WTC11 (cell line): ENCODE measurements at regions not wholly inside any gene's neighbourhood (a gene's known extent, or its start where the extent isn't known, plus 50 kb on each side); places are given as distances from the start of the nearest gene placed in this dataset.

ENCODE experiments used
- ATAC-seq: fragments of 200-7000 bp; cut with Tn5 transposase; 2 replicates; pipeline ENCODE4 v1.10.0; 2021; ENCODE audit warnings: mild to moderate bottlenecking, moderate library complexity
- CTCF ChIA-PET: fragments of 300-600 bp; sonication (Branson Sonifier 250); formaldehyde crosslinking; loops from one replicate; lab custom pipeline; 2021; ENCODE audit warnings: antibody characterized with exemption; lab: Charles Lee
- POLR2A ChIA-PET: fragments of 350-600 bp; sonication (Branson Sonifier 250); formaldehyde crosslinking; loops from one replicate; lab custom pipeline; 2021; ENCODE audit warnings: antibody characterized with exemption; lab: Charles Lee
- DNase-seq: peaks from one replicate; pipeline ENCODE4 v3.0.0; 2021; ENCODE audit warnings: low spot score
- H3K27ac Mint-ChIP-seq: 2 replicates; pipeline ENCODE4 v1.8.0; 2021; ENCODE audit warnings: mixed read lengths
- H3K27me3 Mint-ChIP-seq: 2 replicates; pipeline ENCODE4 v1.8.0; 2021; ENCODE audit warnings: low read depth, mild to moderate bottlenecking, moderate library complexity, mixed read lengths
- H3K36me3 Mint-ChIP-seq: 2 replicates; pipeline ENCODE4 v1.8.0; 2021; ENCODE audit warnings: mixed read lengths
- H3K4me1 Mint-ChIP-seq: 2 replicates; pipeline ENCODE4 v1.8.0; 2022; ENCODE audit warnings: mixed read lengths
- H3K4me3 Mint-ChIP-seq: 2 replicates; pipeline ENCODE4 v1.8.0; 2021; ENCODE audit warnings: mild to moderate bottlenecking, moderate library complexity, mixed read lengths
- H3K9me3 Mint-ChIP-seq: 2 replicates; pipeline ENCODE4 v1.8.0; 2021; ENCODE audit warnings: mixed read lengths
- ATF2 ChIP-seq: sonication (generic); formaldehyde crosslinking; IDR thresholded peaks from 2 replicates; pipeline ENCODE4 v1.8.1; 2022; ENCODE audit warnings: low read depth, missing genetic modification reagents, borderline replicate concordance
- ETV6 ChIP-seq: sonication (generic); formaldehyde crosslinking; IDR thresholded peaks from 2 replicates; pipeline ENCODE4 v1.8.1; 2022; ENCODE audit warnings: mild to moderate bottlenecking, missing genetic modification reagents
- FOXP4 ChIP-seq: sonication (generic); formaldehyde crosslinking; IDR thresholded peaks from 2 replicates; pipeline ENCODE4 v1.8.0; 2022; ENCODE audit warnings: mild to moderate bottlenecking, missing genetic modification reagents
- GABPB1 ChIP-seq: sonication (generic); formaldehyde crosslinking; IDR thresholded peaks from 2 replicates; pipeline ENCODE4 v1.8.1; 2023; ENCODE audit warnings: mild to moderate bottlenecking, missing genetic modification reagents
- KAT7 ChIP-seq: sonication (generic); formaldehyde crosslinking; IDR thresholded peaks from 2 replicates; pipeline ENCODE4 v1.8.1; 2023; ENCODE audit warnings: missing genetic modification reagents, mild to moderate bottlenecking, borderline replicate concordance
- NFATC4 ChIP-seq: fragments of 250-450 bp; sonication (Bioruptor Pico); IDR thresholded peaks from 2 replicates; pipeline ENCODE4 v1.9.0; 2021; ENCODE audit warnings: mild to moderate bottlenecking
- NFYB ChIP-seq: sonication (generic); formaldehyde crosslinking; conservative IDR thresholded peaks from 2 replicates; pipeline ENCODE4 v1.8.0; 2022; ENCODE audit warnings: low read depth, missing genetic modification reagents
- NR1H2 ChIP-seq: sonication (generic); formaldehyde crosslinking; IDR thresholded peaks from 2 replicates; pipeline ENCODE4 v1.9.0; 2021; ENCODE audit warnings: mild to moderate bottlenecking, moderate library complexity, missing genetic modification reagents
- PREB ChIP-seq: sonication (generic); formaldehyde crosslinking; IDR thresholded peaks from 2 replicates; pipeline ENCODE4 v1.8.1; 2022; ENCODE audit warnings: mild to moderate bottlenecking, missing genetic modification reagents, moderate library complexity, borderline replicate concordance
- RORB ChIP-seq: fragments of 250-450 bp; sonication (Bioruptor Pico); IDR thresholded peaks from 2 replicates; pipeline ENCODE4 v1.9.0; 2021; ENCODE audit warnings: mild to moderate bottlenecking
- TEAD1 ChIP-seq: sonication (generic); formaldehyde crosslinking; IDR thresholded peaks from 2 replicates; pipeline ENCODE4 v1.8.0; 2022; ENCODE audit warnings: mild to moderate bottlenecking, missing genetic modification reagents
- ZMAT4 ChIP-seq: fragments of 250-450 bp; sonication (Bioruptor Pico); IDR thresholded peaks from 2 replicates; pipeline ENCODE4 v1.9.0; 2021; ENCODE audit warnings: mild to moderate bottlenecking
- ZNF219 ChIP-seq: sonication (generic); formaldehyde crosslinking; IDR thresholded peaks from 2 replicates; pipeline ENCODE4 v1.8.0; 2023; ENCODE audit warnings: missing genetic modification reagents, mild to moderate bottlenecking, borderline replicate concordance
- ZNF317 ChIP-seq: sonication (generic); formaldehyde crosslinking; IDR thresholded peaks from 2 replicates; pipeline ENCODE4 v1.8.1; 2023; ENCODE audit warnings: low read depth, mild to moderate bottlenecking, moderate library complexity, missing genetic modification reagents, borderline replicate concordance
- ZNF425 ChIP-seq: fragments of 250-450 bp; sonication (Bioruptor Pico); conservative IDR thresholded peaks from 2 replicates; pipeline ENCODE4 v1.9.0; 2021; ENCODE audit warnings: mild to moderate bottlenecking
- TF ChIP-seq, protein P1 (sequence below): fragments of 250-450 bp; sonication (Bioruptor Pico); IDR thresholded peaks from 2 replicates; pipeline ENCODE4 v1.9.0; 2021; ENCODE audit warnings: moderate library complexity, mild to moderate bottlenecking, inconsistent platforms, borderline replicate concordance
- TF ChIP-seq, protein P2 (sequence below): fragments of 250-450 bp; sonication (Bioruptor Pico); IDR thresholded peaks from 2 replicates; pipeline ENCODE4 v1.8.0; 2021; ENCODE audit warnings: mild to moderate bottlenecking
- TF ChIP-seq, protein P3 (sequence below): sonication (generic); formaldehyde crosslinking; IDR thresholded peaks from 2 replicates; pipeline ENCODE4 v1.8.0; 2022; ENCODE audit warnings: mild to moderate bottlenecking, missing genetic modification reagents
- TF ChIP-seq, protein P4 (sequence below): sonication (generic); formaldehyde crosslinking; IDR thresholded peaks from 2 replicates; pipeline ENCODE4 v1.8.1; 2023; ENCODE audit warnings: mild to moderate bottlenecking, moderate library complexity, missing genetic modification reagents

DNA sequence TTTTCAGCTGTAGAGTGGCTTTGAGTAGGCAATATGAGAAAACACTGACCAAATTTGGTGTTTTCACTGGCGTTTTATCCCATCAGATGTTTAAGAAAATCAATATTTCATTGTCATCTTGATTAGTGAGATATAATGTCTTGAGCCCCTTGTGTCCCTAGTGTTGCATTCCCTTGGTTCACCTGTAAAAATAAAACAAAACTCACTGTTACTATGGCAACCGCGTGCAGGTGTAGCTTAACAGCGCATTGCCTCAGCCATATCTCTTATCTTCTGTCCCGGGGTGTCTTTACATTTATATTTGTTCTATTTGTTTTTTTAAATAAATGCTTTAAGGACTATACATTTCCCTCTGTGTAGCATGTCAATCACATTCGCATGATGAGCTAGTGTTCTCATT lies 551.6 kb downstream of the ZIC1 start (continued):
- TF ChIP-seq, protein P1, sequence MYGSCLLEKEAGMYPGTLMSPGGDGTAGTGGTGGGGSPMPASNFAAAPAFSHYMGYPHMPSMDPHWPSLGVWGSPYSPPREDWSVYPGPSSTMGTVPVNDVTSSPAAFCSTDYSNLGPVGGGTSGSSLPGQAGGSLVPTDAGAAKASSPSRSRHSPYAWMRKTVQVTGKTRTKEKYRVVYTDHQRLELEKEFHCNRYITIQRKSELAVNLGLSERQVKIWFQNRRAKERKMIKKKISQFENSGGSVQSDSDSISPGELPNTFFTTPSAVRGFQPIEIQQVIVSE (CRISPR knock-in tag): no peak
- TF ChIP-seq ZNF219 (CRISPR knock-in tag) (no peak), ZNF317 (no peak), TEAD1 (no peak), NR1H2 (CRISPR knock-in tag) (no peak)
- TF ChIP-seq, protein P2, sequence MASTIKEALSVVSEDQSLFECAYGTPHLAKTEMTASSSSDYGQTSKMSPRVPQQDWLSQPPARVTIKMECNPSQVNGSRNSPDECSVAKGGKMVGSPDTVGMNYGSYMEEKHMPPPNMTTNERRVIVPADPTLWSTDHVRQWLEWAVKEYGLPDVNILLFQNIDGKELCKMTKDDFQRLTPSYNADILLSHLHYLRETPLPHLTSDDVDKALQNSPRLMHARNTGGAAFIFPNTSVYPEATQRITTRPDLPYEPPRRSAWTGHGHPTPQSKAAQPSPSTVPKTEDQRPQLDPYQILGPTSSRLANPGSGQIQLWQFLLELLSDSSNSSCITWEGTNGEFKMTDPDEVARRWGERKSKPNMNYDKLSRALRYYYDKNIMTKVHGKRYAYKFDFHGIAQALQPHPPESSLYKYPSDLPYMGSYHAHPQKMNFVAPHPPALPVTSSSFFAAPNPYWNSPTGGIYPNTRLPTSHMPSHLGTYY (CRISPR knock-in tag): no peak
- TF ChIP-seq, protein P3, sequence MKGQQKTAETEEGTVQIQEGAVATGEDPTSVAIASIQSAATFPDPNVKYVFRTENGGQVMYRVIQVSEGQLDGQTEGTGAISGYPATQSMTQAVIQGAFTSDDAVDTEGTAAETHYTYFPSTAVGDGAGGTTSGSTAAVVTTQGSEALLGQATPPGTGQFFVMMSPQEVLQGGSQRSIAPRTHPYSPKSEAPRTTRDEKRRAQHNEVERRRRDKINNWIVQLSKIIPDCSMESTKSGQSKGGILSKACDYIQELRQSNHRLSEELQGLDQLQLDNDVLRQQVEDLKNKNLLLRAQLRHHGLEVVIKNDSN (CRISPR knock-in tag): no peak

GRCh38 chr3:147962408-147963164 lies 553.4 kb downstream of the ZIC1 start:
- peak; percentile 85 for ATAC-seq
- TF ChIP-seq FOXP4 (peak; percentile 16; the same call in 1 of the 2 replicates), ETV6 (0 out of 2 replicates have a peak, but pooled peaks have one; percentile 14), ZNF425 (CRISPR knock-in tag) (no peak)
- TF ChIP-seq, all 79 proteins: peak for 2
- no peaks in the 10 kb centered on the region for H3K9me3 Mint-ChIP-seq
- 0 out of 2 replicates have a peak overlapping the region, but pooled peaks have one; percentile 18 for H3K4me3 Mint-ChIP-seq
- ChIA-PET CTCF (no interaction called here), POLR2A (no interaction called here)
- no peaks in the 10 kb centered on the region for H3K36me3 Mint-ChIP-seq
- no peaks in the 10 kb centered on the region for H3K27me3 Mint-ChIP-seq
- peaks cover 48% of the 10 kb centered on the region for H3K4me1 Mint-ChIP-seq
- DNase-seq: no peak
- peak overlapping the region; percentile 94 for H3K27ac Mint-ChIP-seq

GRCh38 chr3:147963711-147964110 lies 554.5 kb downstream of the ZIC1 start:
- no peaks in the 10 kb centered on the region for H3K9me3 Mint-ChIP-seq
- no peaks in the 10 kb centered on the region for H3K27me3 Mint-ChIP-seq
- H3K36me3 Mint-ChIP-seq: no peaks in the 10 kb centered on the region
- DNase-seq (no peak), ATAC-seq (no peak)
- no peak overlapping the region for H3K4me3 Mint-ChIP-seq
- H3K27ac Mint-ChIP-seq: no peak overlapping the region
- ChIA-PET POLR2A (no interaction called here), CTCF (no interaction called here)
- peaks cover 48% of the 10 kb centered on the region for H3K4me1 Mint-ChIP-seq
- TF ChIP-seq NFATC4 (CRISPR knock-in tag): no peak
- TF ChIP-seq PREB (CRISPR knock-in tag): no peak
- TF ChIP-seq GABPB1 (CRISPR knock-in tag): no peak
- TF ChIP-seq ZMAT4 (CRISPR knock-in tag): no peak
- no peak for TF ChIP-seq KAT7
- TF ChIP-seq NFYB (CRISPR knock-in tag): no peak
- TF ChIP-seq ATF2 (CRISPR knock-in tag): no peak
- TF ChIP-seq, protein P2 (CRISPR knock-in tag): no peak
- no peak for TF ChIP-seq RORB (CRISPR knock-in tag)
- TF ChIP-seq, protein P4, sequence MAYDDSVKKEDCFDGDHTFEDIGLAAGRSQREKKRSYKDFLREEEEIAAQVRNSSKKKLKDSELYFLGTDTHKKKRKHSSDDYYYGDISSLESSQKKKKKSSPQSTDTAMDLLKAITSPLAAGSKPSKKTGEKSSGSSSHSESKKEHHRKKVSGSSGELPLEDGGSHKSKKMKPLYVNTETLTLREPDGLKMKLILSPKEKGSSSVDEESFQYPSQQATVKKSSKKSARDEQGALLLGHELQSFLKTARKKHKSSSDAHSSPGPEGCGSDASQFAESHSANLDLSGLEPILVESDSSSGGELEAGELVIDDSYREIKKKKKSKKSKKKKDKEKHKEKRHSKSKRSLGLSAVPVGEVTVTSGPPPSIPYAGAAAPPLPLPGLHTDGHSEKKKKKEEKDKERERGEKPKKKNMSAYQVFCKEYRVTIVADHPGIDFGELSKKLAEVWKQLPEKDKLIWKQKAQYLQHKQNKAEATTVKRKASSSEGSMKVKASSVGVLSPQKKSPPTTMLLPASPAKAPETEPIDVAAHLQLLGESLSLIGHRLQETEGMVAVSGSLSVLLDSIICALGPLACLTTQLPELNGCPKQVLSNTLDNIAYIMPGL (CRISPR knock-in tag): no peak
